ENCODE measurements at regions not wholly inside any gene's neighbourhood (a gene's known extent, or its start where the extent isn't known, plus 50 kb on each side); places are given as distances from the start of the nearest gene placed in this dataset.

- no peak for TF ChIP-seq POLR2A (IDR thresholded peaks at IDR 0.05)
- TF ChIP-seq, protein P1, sequence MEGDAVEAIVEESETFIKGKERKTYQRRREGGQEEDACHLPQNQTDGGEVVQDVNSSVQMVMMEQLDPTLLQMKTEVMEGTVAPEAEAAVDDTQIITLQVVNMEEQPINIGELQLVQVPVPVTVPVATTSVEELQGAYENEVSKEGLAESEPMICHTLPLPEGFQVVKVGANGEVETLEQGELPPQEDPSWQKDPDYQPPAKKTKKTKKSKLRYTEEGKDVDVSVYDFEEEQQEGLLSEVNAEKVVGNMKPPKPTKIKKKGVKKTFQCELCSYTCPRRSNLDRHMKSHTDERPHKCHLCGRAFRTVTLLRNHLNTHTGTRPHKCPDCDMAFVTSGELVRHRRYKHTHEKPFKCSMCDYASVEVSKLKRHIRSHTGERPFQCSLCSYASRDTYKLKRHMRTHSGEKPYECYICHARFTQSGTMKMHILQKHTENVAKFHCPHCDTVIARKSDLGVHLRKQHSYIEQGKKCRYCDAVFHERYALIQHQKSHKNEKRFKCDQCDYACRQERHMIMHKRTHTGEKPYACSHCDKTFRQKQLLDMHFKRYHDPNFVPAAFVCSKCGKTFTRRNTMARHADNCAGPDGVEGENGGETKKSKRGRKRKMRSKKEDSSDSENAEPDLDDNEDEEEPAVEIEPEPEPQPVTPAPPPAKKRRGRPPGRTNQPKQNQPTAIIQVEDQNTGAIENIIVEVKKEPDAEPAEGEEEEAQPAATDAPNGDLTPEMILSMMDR (IDR thresholded peaks at IDR 0.05) = no peak
Observed at GRCh38 chr1:186569856-186570255, 108.9 kb upstream of the PDC start.
